Cardiac muscle cell (in vitro differentiated cells and primary cell): ENCODE measurements at regions not wholly inside any gene's neighbourhood (a gene's known extent, or its start where the extent isn't known, plus 50 kb on each side); places are given as distances from the start of the nearest gene placed in this dataset.

Experiments
- DNase-seq, 2 donors: peaks; one replicate each; pipeline versions ENCODE4 v3.0.0 to v3.0.0-alpha.2; 2010 to 2017; ENCODE audit warnings: low read depth in 1 of 2, low spot score in 1 of 2
- H3K27ac ChIP-seq: fragments of 200-600 bp; sonication (generic); 2 replicates; pipeline ENCODE4 v1.5.1; 2016
- H3K27me3 ChIP-seq: fragments of 200-600 bp; sonication (generic); 2 replicates; pipeline ENCODE4 v1.6.0; 2016; ENCODE audit warnings: control low read depth
- H3K36me3 ChIP-seq: fragments of 200-600 bp; sonication (generic); 2 replicates; pipeline ENCODE4 v1.5.1; 2016; ENCODE audit warnings: control low read depth
- H3K4me1 ChIP-seq: fragments of 200-600 bp; sonication (generic); 2 replicates; pipeline ENCODE4 v1.8.1; 2017; ENCODE audit warnings: low read depth, mild to moderate bottlenecking, mixed run types
- H3K4me3 ChIP-seq: fragments of 200-600 bp; sonication (generic); 2 replicates; pipeline ENCODE4 v1.5.1; 2016; ENCODE audit warnings: mild to moderate bottlenecking
- H3K9me3 ChIP-seq: fragments of 200-600 bp; sonication (generic); 2 replicates; pipeline ENCODE4 v1.5.1; 2017; ENCODE audit warnings: low read depth, mild to moderate bottlenecking, control low read depth
- CTCF ChIP-seq: IDR thresholded peaks from 2 replicates; pipeline ENCODE4 v1.5.1; 2012; ENCODE audit warnings: low read depth, mild to moderate bottlenecking, low read length

- H3K4me3 ChIP-seq, result no peak overlapping the region
- no peak for DNase-seq
- H3K36me3 ChIP-seq, result no peaks in the 10 kb centered on the region
- peaks cover 18% of the 10 kb centered on the region for H3K4me1 ChIP-seq
- no peak overlapping the region for H3K27ac ChIP-seq
- no peaks in the 10 kb centered on the region for H3K9me3 ChIP-seq
- H3K27me3 ChIP-seq, result peaks cover 4% of the 10 kb centered on the region
- no peak for TF ChIP-seq CTCF
Observed at GRCh38 chr2:19784456-19784855, 117.3 kb downstream of the TTC32 start.

- Histone ChIP-seq H3K27me3 (peaks cover 4% of the 10 kb centered on the region), H3K4me1 (peaks cover 18% of the 10 kb centered on the region), H3K4me3 (no peak overlapping the region), H3K27ac (no peak overlapping the region), H3K36me3 (no peaks in the 10 kb centered on the region), H3K9me3 (no peaks in the 10 kb centered on the region)
- no peak for DNase-seq
- TF ChIP-seq CTCF, result no peak
Observed at GRCh38 chr2:19783935-19784334, 117.8 kb downstream of the TTC32 start.

DNA sequence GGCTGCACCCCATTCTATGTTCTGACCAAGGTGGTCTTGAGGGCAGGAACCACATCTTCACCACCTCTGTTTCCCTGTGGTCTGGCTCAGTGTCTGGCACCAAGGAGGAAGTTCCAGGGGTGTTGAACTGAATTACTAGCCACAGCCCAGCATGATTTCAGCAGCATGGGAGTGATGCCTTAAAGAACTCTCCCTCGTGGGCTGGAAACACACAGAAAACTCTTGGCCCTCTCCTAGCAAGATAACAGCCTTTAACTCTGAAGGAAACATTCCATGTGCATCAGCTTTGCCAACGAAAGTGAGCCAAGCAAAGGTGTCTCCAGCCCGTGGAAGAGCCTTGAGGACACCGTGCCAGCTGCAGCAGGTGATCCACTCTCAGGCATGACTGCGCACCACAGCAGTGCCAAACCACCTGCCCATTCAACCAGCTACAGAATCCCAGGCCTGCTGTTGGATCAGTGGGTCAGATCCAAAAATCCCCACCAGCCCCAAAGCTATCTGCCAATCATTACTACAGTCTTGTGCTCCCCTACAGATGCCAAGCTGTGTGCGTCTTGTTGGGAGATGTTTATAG lies 124.8 kb downstream of the TTC32 start:
- no peak for TF ChIP-seq CTCF
- H3K4me1 ChIP-seq, result no peaks in the 10 kb centered on the region
- H3K4me3 ChIP-seq, result no peak overlapping the region
- H3K36me3 ChIP-seq, result no peaks in the 10 kb centered on the region
- H3K27ac ChIP-seq, result no peak overlapping the region
- no peak for DNase-seq
- no peaks in the 10 kb centered on the region for H3K9me3 ChIP-seq
- H3K27me3 ChIP-seq, result peaks cover 4% of the 10 kb centered on the region

DNA sequence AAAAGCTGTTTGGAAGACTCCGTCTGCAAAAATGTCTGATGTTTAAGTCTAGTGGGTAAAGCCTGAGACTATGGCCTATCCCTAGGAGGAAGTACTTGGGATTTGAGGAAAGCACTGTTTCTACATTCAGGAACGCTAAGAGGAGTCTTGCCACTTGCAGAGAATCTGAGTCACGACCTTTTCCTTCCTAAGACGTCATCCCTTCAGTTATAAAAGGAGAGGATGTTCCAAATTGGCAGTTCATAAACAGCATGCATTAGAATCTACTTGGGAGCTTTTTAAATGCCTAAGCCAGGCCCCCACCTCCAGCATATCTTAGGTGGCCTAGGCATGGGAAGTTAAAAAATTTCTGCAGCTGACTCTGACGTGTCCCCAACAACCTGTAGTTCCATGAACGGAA lies 125.9 kb downstream of the TTC32 start:
- H3K27me3 ChIP-seq, result peaks cover 4% of the 10 kb centered on the region
- H3K9me3 ChIP-seq, result no peaks in the 10 kb centered on the region
- H3K36me3 ChIP-seq, result no peaks in the 10 kb centered on the region
- no peaks in the 10 kb centered on the region for H3K4me1 ChIP-seq
- H3K27ac ChIP-seq, result no peak overlapping the region
- no peak for TF ChIP-seq CTCF
- peak in 1 of 2 donors; percentile 54 for DNase-seq
- no peak overlapping the region for H3K4me3 ChIP-seq

DNA sequence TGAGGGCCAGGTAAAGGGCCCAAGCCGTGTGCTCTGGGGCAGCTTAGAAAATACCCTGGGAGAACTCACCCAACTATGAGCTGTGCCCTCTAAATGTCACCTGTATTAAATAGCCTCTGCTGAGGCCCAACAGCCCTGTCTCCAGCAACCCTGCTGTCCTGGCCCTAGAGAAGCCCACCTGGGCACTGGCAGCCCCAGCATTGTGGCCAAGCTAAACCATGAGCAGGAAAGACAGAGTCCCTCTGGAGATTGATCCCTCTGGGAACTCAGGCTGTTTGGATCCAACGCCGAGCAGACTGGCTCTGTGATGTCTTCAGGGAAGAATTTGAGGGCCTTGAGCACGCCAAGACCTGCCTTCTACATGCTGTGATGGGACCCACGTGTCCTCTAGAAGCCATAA lies 126.5 kb downstream of the TTC32 start:
- no peaks in the 10 kb centered on the region for H3K4me1 ChIP-seq
- no peak for TF ChIP-seq CTCF
- H3K27ac ChIP-seq, result no peak overlapping the region
- DNase-seq, result no peak
- H3K27me3 ChIP-seq, result peaks cover 4% of the 10 kb centered on the region
- H3K9me3 ChIP-seq, result no peaks in the 10 kb centered on the region
- no peak overlapping the region for H3K4me3 ChIP-seq
- H3K36me3 ChIP-seq, result no peaks in the 10 kb centered on the region

DNA sequence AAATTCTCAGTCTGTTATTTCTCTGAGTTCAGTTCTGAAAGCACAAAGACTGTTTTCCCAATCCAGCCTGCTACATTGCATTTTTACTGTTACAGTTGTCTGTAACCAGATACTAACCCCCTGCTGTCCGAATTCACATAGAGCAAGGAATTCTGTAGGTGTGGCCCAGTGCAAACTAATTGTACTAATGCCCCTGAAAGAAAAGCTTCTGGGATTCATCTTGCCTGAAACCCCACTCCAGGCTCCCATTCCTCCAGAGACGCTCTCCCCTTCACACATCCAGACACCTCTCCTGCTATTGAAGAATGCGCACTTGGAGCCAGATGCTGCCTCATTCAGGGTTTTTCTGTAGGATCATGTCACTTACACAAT lies 127.0 kb downstream of the TTC32 start:
- no peak for TF ChIP-seq CTCF
- peak in 1 of 2 donors; percentile 20 for DNase-seq
- H3K27ac ChIP-seq, result no peak overlapping the region
- H3K36me3 ChIP-seq, result no peaks in the 10 kb centered on the region
- H3K27me3 ChIP-seq, result peaks cover under 1% of the 10 kb centered on the region
- no peak overlapping the region for H3K4me3 ChIP-seq
- H3K9me3 ChIP-seq, result no peaks in the 10 kb centered on the region
- no peaks in the 10 kb centered on the region for H3K4me1 ChIP-seq
